Right lobe of liver (tissue), 6 donors: ENCODE measurements at regions not wholly inside any gene's neighbourhood (a gene's known extent, or its start where the extent isn't known, plus 50 kb on each side); places are given as distances from the start of the nearest gene placed in this dataset.

Source experiments
- ATAC-seq, 4 donors: fragments of 200-7000 bp; cut with Tn5 transposase; one replicate each; pipeline ENCODE4 v1.9.1; 2020; ENCODE audit warnings: mild to moderate bottlenecking in 4 of 4, moderate library complexity in 4 of 4
- DNase-seq, 3 donors: peaks; one replicate each; pipeline ENCODE4 v3.0.0-alpha.2; 2020
- H3K27ac ChIP-seq, 3 donors: fragments of 200-600 bp; one replicate each; pipeline ENCODE4 v1.8.0; 2022
- H3K27me3 ChIP-seq, 2 donors: fragments of 200-600 bp; one replicate each; pipeline ENCODE4 v1.8.0; 2022
- H3K36me3 ChIP-seq, 4 donors: fragments of 200-600 bp; sonication (generic) in 1 of 4; one replicate each; pipeline versions ENCODE4 v1.5.1 to v1.8.0; 2017 to 2022; ENCODE audit warnings: control low read depth in 1 of 4
- H3K4me1 ChIP-seq, 4 donors: fragments of 200-600 bp; sonication (generic) in 1 of 4; one replicate each; pipeline versions ENCODE4 v1.5.1 to v1.8.0; 2017 to 2022; ENCODE audit warnings: control low read depth in 1 of 4
- H3K4me3 ChIP-seq, 3 donors: fragments of 200-600 bp; one replicate each; pipeline ENCODE4 v1.8.0; 2022
- H3K9me3 ChIP-seq, 4 donors: fragments of 200-600 bp; sonication (generic) in 1 of 4; one replicate each; pipeline versions ENCODE4 v1.5.1 to v1.8.0; 2017 to 2022; ENCODE audit warnings: control low read depth in 1 of 4
- POLR2A ChIP-seq: fragments of 450-650 bp; IDR thresholded peaks from one replicate; pipeline ENCODE4 v1.6.1; 2017; ENCODE audit warnings: antibody characterized with exemption, mild to moderate bottlenecking
- WGBS: methylation state at CpG from one replicate; pipeline ENCODE4 v1.1.6; 2018; ENCODE audit warnings: low coverage, low lambda C conversion rate; ENCODE audit not compliant: insufficient coverage; ENCODE audit errors: missing lambda C conversion rate; 5-methylcytosine and 5-hydroxymethylcytosine counted together
- intact Hi-C, 2 donors: fragments of 100-400 bp; cut with DNase I; formaldehyde crosslinking; loops; one replicate each; pipeline versions ENCODE4 v1.11.2 to v1.14.1; 2022
- TF ChIP-seq, protein P1 (sequence below), 4 donors: fragments of 200-600 bp in 3 of 4; fragments of 450-650 bp in 1 of 4; IDR thresholded peaks; one replicate each; pipeline versions ENCODE4 v1.5.1 to v1.8.0; 2016 to 2022; ENCODE audit warnings: antibody characterized with exemption in 4 of 4, mild to moderate bottlenecking in 2 of 4
- donor health status: DM: no; HTN: yes; CAD: no.
- donor health status: DM: no; HTN: no; CAD: no.
- donor health status: DM: no; HTN: no; CAD: no.
- donor health status: DM: no; HTN: yes; CAD: no.
- donor health status: DM: no; HTN: yes; CAD: no.

DNA sequence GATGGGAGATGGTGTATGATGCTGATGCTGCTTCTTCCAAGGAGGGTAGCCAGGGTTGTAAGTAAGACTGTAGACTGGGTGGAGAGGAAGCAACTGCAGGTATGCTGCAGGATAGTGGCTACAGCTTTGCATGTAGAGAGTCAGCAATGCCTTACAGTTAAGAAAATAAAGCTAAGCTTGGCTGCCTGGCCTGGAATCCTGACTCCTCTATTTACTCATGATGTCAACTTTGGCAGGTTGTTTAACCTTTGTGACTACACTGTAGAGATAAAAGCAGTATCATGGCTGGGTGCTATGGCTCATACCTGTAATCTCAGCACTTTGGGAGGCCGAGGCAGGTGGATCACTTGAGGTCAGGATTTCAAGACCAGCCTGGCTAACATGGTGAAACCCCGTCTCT is 301.6 kb upstream of the RBFOX1 start:
- Histone ChIP-seq H3K4me1 (no peaks in the 10 kb centered on the region), H3K4me3 (no peak overlapping the region), H3K36me3 (no peaks in the 10 kb centered on the region), H3K9me3 (no peaks in the 10 kb centered on the region), H3K27ac (no peak overlapping the region), H3K27me3 (no peaks in the 10 kb centered on the region)
- intact Hi-C loops, result no loop called here
- ATAC-seq (peak in 2 of 4 donors; percentile 22 to 41), DNase-seq (no peak)
- 42% methylated on average over 2 of the region's 2 CpGs for WGBS
- TF ChIP-seq, protein P1, sequence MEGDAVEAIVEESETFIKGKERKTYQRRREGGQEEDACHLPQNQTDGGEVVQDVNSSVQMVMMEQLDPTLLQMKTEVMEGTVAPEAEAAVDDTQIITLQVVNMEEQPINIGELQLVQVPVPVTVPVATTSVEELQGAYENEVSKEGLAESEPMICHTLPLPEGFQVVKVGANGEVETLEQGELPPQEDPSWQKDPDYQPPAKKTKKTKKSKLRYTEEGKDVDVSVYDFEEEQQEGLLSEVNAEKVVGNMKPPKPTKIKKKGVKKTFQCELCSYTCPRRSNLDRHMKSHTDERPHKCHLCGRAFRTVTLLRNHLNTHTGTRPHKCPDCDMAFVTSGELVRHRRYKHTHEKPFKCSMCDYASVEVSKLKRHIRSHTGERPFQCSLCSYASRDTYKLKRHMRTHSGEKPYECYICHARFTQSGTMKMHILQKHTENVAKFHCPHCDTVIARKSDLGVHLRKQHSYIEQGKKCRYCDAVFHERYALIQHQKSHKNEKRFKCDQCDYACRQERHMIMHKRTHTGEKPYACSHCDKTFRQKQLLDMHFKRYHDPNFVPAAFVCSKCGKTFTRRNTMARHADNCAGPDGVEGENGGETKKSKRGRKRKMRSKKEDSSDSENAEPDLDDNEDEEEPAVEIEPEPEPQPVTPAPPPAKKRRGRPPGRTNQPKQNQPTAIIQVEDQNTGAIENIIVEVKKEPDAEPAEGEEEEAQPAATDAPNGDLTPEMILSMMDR (IDR thresholded peaks at IDR 0.05), result no peak
- TF ChIP-seq POLR2A, result no peak

DNA sequence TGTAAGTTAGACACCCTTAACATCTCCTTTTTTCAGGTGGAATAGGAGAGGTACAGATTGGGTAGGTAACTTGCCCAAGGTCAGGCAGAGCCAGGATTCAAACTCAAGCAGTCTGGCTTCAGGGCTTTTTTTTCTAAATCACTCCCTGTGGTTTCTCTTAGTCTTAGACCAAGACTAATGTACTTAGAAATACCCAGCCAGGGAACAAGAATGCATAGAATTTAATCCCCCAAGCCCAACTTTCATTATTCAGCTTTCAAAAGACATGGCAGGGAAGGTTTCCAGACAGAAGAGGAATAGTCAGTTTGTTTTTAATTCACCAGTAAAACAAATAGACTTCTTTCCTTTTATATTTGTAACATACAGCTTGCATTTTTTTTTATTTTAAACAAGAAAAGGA is 305.2 kb upstream of the RBFOX1 start:
- no peak for ATAC-seq
- Histone ChIP-seq H3K4me1 (no peaks in the 10 kb centered on the region), H3K27ac (no peak overlapping the region)

DNA sequence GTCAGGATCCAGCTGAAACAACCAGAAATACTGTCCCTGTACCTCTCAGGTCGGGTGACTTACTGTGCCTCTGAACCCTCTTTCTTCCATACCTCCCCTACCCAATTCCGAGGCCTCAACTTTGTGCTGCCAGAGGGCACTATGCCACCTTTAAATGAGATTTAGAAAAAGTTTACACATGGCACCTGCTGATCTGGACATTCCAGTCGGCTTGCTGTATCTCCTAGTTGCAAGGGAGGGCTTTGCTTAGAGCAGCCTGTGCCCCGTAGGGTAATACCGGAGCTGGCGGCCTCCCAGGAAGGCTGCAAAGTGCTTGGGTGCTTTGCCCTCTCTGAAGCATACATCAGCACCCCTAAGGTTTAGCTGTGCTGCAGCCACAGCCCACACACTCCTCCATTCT is 306.0 kb upstream of the RBFOX1 start:
- TF ChIP-seq, protein P1 (IDR thresholded peaks at IDR 0.05), result no peak
- TF ChIP-seq POLR2A, result no peak
- Histone ChIP-seq H3K36me3 (no peaks in the 10 kb centered on the region), H3K27ac (no peak overlapping the region), H3K9me3 (no peaks in the 10 kb centered on the region), H3K4me3 (no peak overlapping the region), H3K27me3 (no peaks in the 10 kb centered on the region), H3K4me1 (no peaks in the 10 kb centered on the region)
- intact Hi-C loops, result no loop called here
- ATAC-seq (no peak), DNase-seq (no peak)
- 33% methylated on average over 3 of the region's 6 CpGs for WGBS

More for the DNA sequence above, 305.2 kb upstream of the RBFOX1 start:
- Histone ChIP-seq H3K9me3 (no peaks in the 10 kb centered on the region), H3K4me3 (no peak overlapping the region), H3K36me3 (no peaks in the 10 kb centered on the region), H3K27me3 (no peaks in the 10 kb centered on the region)
- TF ChIP-seq, protein P1 (IDR thresholded peaks at IDR 0.05), result no peak
- TF ChIP-seq POLR2A, result no peak
- intact Hi-C loops, result no loop called here
- no peak for DNase-seq

DNA sequence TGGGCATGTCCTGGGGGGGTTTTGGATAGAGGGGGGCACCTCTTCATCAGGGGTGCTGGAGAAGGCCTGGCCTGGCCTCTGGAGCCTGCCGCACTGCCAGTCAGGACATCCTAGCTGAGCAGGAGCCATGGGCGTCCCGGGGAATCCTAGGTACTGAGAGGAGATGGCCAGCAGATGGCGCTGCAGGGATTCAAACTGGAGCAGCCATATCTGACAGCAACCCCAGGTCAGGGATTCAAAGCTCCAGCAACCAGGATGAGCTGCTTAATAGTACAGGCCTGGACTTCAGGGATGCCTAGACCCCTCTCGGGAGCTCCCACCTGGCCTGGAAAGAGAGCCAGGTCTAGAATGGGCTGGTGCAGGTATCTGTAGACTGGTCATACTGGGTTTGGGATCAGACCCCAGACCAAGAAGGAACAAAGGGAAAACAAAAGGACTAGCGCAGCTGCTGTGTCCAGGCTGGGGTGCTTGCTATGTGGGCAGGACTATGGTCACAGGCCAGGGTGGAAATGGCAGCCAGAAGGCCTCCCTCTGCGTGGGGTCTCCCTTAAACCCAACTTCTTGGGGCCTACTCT is 306.9 kb upstream of the RBFOX1 start:
- no peaks in the 10 kb centered on the region for H3K4me1 ChIP-seq
- H3K27ac ChIP-seq, result no peak overlapping the region
- 50% methylated on average over 3 of the region's 7 CpGs for WGBS
- intact Hi-C loops, result no loop called here
- DNase-seq (peak; percentile 65 to 74 (median 74)), ATAC-seq (peak; percentile 74 to 87 (median 81))
- no peak for TF ChIP-seq POLR2A
- TF ChIP-seq, protein P1 (IDR thresholded peaks at IDR 0.05), result peak; percentile 44 to 69 (median 54)
- H3K9me3 ChIP-seq, result no peaks in the 10 kb centered on the region
- no peak overlapping the region for H3K4me3 ChIP-seq
- H3K36me3 ChIP-seq, result no peaks in the 10 kb centered on the region
- H3K27me3 ChIP-seq, result no peaks in the 10 kb centered on the region
